Fibroblast of upper back skin (primary cell): ENCODE measurements at regions not wholly inside any gene's neighbourhood (a gene's known extent, or its start where the extent isn't known, plus 50 kb on each side); places are given as distances from the start of the nearest gene placed in this dataset.
"Not testable (repeated sequence)": the region's sequence is repeated elsewhere in the genome, so short reads cannot be mapped to it uniquely, and the experiment has no call there.

Experiments
- DNase-seq: peaks from one replicate; pipeline ENCODE4 v3.0.0-alpha.2; 2013

DNA sequence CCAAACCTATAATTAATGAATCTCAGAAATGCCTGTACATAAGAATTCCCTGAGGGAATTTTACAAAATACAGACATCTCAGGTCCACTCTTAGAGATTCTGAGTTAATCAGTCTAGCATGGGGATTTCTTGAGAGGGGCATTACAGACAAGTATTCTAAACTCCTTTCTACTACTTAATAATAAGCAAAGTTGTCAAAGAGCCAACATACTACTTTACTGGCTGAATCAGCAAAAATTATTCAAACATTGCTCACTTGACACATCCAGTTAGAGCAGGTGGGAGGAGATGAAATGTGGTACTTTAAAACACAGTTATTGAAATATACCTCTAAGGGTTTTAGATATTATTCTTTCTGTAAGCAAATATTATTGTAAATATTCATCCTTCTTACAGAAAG is 1164.7 kb downstream of the CDY2B start:
- DNase-seq: no peak

DNA sequence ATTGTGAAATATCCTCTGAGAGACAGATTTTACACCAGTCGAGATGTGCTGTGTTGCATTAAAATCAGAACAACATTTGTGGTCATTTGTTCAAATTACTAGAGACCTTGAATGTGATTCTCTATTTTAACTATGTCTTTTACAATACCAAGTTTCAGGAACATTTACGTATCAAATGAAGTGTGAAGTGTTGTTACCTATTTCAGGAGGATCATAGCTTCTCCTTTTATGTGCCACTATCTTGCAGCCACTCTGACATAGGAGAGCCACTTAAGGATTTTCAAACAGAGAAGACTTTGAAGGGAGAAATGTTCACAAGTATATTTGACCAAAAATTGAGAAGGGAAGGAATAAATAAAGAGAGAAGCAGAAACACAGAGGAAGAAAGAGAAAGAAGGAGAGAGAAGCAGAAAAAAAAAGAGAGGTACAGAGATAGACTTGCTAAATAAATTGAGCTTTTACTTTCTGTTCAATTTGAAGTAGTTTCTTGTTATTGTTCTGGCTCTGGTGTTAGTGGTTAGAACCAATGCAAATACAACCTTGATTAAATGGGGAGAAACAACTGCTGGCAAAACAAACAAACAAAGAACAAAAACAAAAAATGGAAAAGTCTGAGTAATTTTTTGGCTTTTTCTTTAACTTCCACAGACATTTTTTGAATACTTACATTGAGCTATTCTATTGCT is 1206.8 kb downstream of the CDY2B start:
- no peak for DNase-seq

DNA sequence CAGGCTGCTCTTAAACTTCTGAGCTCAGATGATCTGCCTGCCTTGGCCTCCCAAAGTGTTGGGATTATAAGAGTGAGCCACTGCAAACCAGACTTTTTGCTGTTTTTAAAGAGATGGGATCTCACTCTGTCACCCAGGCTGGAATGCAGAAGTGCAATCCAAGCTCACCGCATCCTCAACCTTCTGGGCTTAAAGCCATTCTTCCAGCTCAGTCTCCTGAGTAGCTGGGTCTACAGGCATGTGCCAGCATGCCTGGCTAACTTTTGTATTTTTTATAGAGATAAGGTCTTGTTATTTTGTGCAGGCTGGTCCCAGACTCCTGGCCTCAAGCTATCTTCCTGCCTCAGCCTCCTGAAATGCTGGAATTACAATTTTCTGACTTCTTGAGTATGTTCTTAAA is 1211.6 kb downstream of the CDY2B start:
- DNase-seq: no peak

DNA sequence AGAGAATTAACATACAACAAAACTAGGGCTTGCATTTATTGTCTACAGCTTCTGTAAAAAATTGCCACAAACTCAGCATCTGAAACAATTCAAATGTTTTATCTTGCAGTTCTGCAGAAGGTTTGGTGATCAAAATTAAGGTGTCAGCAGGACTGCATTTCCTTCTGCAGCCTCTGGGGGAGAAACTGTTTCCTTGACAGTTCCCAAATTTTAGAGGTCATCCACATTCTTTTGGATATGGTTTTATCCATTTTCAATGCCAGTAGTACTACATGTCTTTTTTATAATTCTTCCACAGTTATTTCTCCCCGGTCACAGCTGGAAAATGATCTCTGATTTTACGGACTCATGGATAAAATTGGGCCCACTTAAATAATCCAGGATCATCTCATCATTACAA is 1217.3 kb downstream of the CDY2B start:
- no peak for DNase-seq

DNA sequence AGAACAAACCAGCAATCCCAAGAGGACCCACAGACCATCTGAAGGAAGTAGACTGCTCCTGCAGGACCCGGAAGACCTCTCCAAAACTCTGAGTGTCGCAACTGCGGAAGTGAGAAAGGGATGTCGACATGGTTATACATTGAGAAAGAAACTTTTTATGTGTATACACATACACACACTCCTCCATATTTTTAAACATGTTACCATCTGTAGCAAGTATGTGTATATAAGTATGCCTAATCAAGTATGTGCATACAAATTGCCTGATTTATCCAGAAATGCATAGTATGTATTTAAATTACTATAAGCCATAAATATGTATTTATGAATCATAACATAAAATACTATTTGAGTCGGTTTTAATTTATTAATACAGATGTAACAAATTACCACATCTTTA is 1220.7 kb downstream of the CDY2B start:
- no peak for DNase-seq

DNA sequence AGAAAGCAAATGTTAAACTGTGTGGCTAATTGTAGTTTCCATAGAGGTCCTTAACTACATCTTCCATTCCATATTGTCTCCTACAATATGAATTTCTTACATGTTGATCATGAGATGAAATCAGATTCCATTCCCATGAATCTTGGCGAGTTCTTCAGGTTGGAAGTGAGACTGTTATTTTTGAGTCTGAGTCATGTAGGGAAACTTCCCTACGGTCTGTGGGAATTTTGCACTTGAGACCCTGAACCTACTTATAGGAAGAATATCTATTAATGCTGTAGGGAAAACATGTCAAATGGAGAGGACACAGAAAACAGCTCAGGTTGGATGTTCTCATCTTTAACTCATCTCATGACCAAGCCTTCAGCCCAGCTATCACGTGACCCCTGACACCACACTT is 1226.0 kb downstream of the CDY2B start:
- DNase-seq: no peak

DNA sequence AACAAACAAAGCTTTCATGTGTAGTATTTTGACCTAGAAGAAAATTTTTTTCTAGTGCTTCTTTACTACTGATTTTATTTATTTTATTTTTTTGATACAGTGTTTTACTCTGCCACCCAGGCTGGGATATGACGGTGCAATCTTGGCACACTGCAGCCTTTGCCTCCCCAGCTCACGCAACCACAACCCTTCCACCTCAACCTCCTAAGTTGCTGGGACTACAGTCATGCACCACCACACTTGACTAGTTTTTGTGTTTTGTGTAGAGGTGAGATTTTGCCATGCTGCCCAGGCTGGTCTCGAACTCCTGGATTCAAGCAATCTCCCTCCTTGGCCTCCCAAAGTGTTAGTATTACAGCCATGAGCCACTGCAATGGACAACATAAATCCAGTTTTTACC is 1234.0 kb downstream of the CDY2B start:
- DNase-seq: no peak

DNA sequence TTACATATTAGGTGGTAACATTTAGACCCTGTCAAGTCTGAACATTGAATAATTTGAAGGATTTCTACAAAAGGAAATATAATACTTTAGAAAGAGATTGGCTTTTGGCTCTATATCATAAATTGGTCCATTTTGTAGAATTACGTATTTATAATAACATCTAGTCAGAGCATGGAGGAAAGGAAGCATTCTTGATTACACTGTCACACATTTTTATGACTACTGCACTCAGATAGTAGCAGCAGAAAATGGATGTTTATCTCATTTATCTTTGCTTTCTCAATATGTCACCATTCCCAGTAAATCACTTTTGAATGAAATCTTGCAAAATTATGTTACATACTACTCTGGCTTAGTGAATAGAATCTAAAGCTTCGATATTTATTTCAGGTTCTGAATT is 1234.6 kb downstream of the CDY2B start:
- no peak for DNase-seq

DNA sequence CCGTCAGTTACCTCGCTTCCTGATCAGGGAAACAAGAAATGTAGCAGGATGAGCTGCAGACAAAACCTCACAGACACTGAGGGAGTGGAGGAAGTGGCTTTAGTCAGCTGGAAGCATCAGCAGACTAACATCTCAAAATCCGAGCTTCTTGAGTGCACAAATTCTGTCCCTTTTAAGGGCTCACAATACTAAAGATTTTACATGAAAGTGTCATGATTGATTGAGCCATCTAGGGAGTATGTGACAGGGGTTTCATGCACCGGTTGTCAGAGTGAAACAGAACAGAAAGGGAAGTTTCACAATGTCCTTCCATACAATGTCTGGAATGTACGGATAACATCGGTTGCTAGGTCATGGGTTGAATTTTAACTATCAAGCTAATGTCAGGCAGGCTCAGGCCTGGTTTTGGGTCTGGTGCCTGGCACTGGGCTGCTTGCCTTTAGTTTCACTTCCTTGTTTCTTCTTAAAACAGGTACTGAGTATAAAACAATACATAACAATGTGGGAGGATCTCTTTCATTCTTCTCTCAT is 1235.7 kb downstream of the CDY2B start:
- no peak for DNase-seq

DNA sequence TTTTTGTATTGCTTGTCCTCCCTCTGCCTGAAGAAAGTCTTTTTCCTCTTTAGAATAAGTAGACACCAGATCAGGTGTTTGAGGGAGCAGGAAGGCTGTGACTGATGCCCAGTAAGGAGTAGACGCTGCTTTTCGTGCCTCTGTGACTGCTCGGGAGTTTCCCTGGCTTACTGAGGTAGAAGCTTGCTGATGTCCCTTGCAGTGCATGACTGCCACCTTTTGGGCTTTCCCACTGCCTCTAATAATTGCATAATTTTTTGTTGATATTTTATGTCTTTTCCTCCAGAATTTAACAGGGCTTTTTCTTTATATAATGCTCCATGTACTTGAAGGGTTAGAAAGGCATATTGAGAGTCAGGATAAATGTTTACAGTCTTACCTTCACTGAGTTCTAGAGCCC is 1240.2 kb downstream of the CDY2B start:
- DNase-seq: no peak

DNA sequence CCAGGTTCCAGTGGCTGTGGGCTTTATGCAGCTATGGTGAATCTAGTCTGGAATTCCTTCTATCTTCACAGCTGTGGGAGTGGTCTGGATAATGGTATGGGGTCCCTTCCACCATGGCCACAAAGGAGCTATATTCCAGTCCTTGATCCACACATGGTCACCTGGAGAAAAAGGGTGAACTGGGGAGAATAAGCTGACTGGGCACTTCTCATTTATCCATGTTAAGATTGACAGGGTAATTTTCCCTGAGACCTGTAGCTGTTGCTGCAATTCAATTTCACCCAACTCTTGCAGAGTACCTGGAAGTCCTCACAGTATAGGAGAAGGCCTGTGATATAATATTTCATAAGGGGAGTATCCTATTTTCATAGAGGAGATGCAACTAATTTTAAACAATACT is 1241.3 kb downstream of the CDY2B start:
- not testable (repeated sequence) for DNase-seq

DNA sequence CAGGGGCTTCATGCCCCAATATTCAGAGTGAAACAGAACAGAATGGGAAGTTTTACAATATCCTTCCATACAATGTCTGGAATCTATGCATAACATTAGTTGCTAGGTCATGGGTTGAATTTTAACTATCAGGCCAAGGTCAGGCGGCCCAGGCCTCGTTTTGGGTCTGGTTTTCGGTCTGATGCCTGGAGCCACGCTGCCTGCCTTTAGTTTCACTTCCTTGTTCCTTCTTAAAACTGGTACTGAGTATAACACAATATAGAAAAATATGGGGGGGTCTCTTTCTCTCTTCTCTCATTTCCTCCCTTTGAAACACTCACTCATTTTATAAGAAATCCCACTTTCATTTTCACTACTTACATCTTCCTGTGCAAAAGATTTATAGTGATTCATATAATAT is 1243.8 kb downstream of the CDY2B start:
- DNase-seq: no peak

DNA sequence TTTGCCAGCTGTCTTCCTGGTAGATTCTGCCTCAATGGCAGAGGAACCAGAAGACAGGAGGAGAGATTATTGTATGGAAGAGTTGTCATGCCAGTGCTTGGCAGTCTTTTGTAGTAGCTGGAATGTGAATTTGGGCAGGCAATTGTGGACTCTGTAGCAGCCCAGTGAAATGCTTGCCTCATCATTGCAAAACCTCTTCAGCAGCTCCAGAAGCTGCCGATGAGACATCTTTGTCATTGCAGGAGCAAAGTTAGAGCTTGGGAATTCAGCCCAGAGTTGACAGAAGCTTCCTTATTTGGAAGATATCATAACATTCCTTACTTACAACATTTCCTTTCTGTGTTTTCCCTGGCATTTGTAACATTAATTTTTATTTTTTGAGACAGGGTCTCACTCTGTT is 1250.9 kb downstream of the CDY2B start:
- no peak for DNase-seq

DNA sequence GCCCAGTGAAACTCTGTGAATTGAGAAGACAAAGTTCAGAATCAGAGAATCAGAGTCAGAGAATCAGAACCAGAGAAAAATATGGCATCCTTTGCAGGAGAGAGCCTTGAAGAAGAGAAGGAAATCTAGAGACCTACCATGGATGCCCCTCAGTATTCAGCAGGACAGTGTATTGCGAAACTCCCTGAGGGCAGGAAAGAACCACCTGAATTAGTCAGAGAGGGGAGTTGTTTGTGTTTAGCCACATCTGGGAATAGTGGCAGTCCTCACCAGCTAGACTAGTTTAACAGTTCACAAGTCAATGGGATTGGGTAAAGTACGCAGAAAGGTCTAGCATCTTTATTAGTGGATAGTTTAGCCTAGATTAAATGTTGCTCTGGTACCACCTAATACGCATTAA is 1252.9 kb downstream of the CDY2B start:
- no peak for DNase-seq

DNA sequence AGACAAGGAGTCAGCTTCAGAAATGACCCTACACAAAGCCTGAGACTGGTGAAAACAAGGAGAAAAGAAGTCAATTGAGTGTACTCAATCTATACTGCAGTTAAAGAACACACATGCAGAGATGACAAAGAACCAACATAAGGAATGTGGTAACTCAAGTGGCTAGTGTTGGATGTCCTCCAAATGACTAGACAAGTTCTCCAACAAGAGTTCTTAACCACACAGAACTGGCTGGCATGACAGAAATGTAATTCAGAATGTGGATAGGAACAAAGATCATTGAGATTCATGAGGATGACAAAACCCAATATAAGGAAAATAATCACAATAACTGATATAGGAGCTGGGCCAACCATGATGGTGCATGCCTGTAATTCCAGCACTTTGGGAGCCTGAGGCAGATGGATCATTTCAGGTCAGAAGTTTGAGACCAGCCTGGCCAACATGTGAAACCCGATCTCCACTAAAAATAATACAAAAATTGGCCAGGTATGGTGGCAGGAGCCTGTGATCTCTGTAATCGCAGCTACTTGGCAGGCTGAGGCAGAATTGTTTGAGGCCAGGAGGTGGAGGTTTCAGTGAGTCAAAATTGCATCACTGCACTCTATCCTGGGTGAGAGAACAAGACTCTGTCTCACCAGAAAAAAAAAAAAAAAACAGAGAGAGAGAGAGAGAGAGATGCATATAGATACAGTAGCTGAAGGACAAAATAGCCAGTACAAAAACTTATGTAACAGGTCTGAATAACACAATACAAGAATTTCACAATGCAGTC is 1263.6 kb downstream of the CDY2B start:
- no peak for DNase-seq

DNA sequence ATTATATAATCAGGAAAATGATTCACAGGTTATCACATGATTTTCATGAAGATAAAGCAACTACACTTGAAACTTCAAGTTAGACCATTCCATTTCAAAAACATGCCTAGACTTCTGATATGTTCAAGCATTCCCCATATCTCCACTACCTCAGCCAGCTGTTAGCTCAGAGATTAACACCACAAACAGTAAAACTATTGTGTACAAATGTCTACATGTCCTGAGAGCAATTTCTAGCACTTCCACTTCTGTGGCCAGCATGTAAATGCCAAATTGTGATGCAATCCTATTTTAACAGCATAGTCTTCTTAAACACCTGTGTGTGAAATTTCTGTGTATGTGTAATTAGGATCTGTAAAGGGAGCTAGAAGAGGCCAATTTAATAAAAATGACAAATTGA is 1271.3 kb downstream of the CDY2B start:
- no peak for DNase-seq

DNA sequence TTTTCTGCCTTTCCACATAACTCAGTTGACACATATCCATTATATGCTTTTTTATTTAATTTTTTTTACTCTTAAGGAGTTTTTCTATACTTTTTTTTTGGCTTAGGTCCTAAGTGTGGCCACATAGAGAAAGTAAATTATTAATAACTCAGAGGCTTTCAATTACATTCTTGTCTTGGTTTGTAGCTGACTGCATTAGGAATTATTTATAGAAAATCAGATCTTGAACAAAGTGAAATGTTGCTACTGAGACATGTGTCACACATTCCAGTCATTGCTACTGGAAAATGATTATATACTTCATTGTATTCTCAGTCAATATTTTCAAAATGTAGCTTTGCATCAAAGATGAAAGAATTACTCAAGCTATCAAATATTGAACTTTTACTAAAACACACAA is 1277.9 kb downstream of the CDY2B start:
- DNase-seq: no peak

DNA sequence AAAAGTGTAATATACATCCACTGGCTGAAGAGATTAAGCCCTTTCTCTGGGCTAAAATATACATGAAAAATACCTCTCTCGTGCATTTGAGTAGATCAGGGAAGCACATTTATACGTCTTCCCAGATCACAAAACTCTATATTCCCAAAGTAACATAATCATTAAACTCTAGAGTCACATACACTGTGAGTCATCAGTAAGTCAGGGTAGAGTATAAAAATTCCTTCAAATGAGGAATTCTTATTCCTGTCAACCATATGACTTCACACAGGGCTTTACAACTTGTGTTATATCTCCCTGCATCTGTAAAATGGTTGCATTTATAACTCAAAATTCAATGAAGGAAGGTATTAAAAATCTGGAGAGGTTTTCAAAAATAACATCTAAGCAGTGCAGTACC is 1278.4 kb downstream of the CDY2B start:
- DNase-seq: no peak

DNA sequence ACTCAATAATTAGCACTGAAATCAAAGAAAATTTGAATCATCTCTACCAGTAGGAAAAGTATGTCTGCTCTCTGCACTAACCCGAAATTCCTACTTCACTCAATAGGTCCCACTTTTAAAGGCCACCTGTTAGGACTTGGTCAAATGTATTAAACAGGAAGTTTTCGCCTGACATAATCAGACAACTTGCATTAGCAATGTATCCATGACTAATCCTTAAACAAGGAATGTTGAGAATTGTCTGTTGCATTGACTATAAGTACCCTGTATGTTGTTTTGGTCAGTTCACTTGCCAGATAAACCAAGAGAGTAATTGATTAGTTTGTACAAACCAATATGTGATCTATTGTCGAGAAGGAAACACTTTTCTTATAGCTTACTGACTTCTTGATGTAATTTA is 1308.0 kb downstream of the CDY2B start:
- DNase-seq: no peak

DNA sequence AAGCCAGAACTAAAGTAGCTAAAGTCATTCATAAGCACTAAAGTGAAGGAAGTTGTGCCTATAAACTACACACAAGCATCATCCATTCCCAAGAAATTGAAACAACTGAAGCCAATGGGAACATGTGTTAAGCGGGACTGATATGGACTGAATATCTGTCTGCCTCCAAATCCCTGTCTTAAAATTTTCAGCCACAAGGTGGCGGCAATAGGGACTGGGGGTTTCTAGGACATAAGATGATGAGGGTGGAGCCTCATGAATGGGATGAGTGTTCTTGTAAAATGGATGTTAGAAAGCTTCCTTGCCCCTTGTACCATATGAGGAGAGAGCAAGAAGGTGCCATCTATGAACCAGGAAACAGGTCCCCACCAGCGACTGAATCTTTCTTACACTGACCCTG is 1317.5 kb downstream of the CDY2B start:
- DNase-seq: no peak

DNA sequence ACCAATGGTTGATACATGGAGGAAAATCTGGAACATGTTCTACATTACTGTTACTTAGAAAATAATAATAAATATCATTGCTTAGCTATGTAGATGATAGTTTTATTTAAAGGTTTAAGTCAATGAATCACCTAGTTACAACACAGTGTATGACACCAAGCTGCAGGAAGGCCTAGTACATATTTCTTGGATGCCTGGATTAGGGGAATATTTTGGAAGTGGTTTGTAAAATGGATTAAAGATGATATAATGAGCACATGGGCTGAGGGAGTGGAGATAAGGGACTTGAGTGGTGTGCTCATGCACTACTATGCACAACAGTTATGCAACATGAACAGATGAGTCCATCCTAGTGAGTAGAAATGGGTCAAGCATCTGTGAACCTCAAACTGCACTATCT is 1358.0 kb downstream of the CDY2B start:
- no peak for DNase-seq

DNA sequence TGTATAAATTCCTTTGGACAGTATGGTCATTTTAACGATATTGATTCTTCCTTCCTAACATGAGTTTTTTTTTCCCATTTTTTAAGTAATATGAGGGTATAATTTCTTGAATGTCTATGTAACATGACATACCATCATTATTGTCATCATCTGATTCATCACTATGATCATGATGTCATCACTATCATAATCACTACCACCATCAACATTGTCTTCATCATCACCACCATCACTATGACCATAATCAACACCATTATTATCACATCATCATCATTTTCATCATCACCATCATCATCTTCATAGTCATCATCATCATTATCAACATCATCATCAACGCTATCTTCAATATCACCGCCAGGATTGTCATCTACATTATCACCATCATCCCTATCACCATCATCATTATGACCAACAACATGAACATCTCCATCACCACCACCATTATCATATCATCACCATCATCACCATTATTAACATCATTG is 1377.2 kb downstream of the CDY2B start:
- no peak for DNase-seq

DNA sequence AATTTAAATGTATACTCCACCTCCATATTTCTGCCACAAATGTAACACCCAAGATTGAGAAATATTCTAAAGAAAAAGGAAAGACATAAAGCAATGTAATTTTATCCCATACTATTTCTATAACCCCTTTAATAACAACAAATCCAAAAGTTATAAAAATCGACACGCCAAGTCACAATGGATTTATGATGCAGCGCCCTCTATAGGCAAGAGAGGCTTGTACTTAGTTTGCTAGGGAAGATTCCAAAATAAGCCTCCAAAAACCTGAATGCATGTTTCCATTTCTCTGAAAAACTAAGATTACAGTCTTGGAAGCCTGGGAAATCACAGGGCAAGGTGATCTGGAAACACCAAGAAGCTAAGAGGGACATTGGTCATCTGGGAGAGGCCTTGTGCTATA is 1389.3 kb downstream of the CDY2B start:
- no peak for DNase-seq

DNA sequence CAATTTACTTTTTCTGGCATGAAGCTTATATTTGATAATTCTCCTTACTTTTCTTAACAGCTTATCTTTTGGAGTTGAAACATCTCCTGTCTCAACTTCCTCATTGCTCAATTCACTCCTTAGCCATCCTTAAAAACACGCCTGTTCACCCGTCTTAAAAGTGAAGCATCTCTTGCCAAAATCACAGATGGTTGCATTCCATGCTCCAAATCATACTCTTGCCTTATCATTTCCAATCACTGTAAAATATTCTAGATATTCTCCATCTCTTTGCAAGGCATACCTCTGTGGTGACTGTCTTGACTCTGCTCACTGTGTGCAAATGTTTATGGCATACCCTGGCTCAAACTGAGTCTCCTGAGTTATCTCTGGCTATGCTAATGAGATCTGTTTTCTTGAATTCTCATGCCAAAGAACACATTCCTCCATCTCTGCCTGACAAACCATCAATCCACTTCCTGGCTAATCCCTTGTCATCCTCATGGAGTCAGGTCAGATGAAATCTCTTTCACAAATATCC is 1393.3 kb downstream of the CDY2B start:
- peak; percentile 0 for DNase-seq
